SK-N-SH (cell line): ENCODE measurements at regions not wholly inside any gene's neighbourhood (a gene's known extent, or its start where the extent isn't known, plus 50 kb on each side); places are given as distances from the start of the nearest gene placed in this dataset.

Source experiments
- CTCF ChIA-PET: fragments of 300-600, 350-600 bp; formaldehyde crosslinking; extraction: SDS; loops from one replicate; lab custom pipeline; 2021; lab: Yijun Ruan, JAX
- POLR2A ChIA-PET: fragments of 350-600 bp; sonication (Branson Sonifier 250); formaldehyde crosslinking; extraction: SDS; loops from one replicate; lab custom pipeline; 2020; ENCODE audit warnings: antibody characterized with exemption, inconsistent platforms; lab: Yijun Ruan, JAX
- DNase-seq: peaks from one replicate; pipeline ENCODE4 v3.0.0; 2012
- H2AFZ ChIP-seq: fragments of 200-600 bp; sonication (generic); 2 replicates; pipeline ENCODE4 v1.8.1; 2016; ENCODE audit warnings: antibody characterized with exemption, mild to moderate bottlenecking, low read depth
- H3F3A ChIP-seq: fragments of 200-600 bp; sonication (generic); replicated peaks from 2 replicates; pipeline ENCODE3; 2016; ENCODE audit warnings: antibody characterized with exemption, mild to moderate bottlenecking; ENCODE audit not compliant: insufficient read depth
- H3K27ac ChIP-seq, 2 experiments: fragments of 200-500 bp in 1 of 2; fragments of 200-600 bp in 1 of 2; sonication (Bioruptor generic) in 1 of 2; sonication (generic), shearing (Covaris generic) in 1 of 2; 2 replicates each; pipeline versions ENCODE4 v1.5.1 to v1.6.1; 2014 to 2016; ENCODE audit warnings: low read depth in 2 of 2, inconsistent platforms in 1 of 2, low read length in 1 of 2, mild to moderate bottlenecking in 1 of 2, mixed read lengths in 1 of 2
- H3K27me3 ChIP-seq: fragments of 200-600 bp; sonication (generic), shearing (Covaris generic); 2 replicates; pipeline ENCODE4 v1.6.1; 2016; ENCODE audit warnings: mixed run types; ENCODE audit not compliant: insufficient read depth
- H3K36me3 ChIP-seq, 2 experiments: fragments of 200-500 bp in 1 of 2; fragments of 200-600 bp in 1 of 2; sonication (Bioruptor generic) in 1 of 2; sonication (generic) in 1 of 2; replicated peaks in 1 of 2; 2 replicates each; pipeline versions ENCODE3 to v1.5.1; 2014 to 2016; ENCODE audit warnings: low read length in 1 of 2, mild to moderate bottlenecking in 1 of 2; ENCODE audit not compliant: insufficient read depth in 2 of 2, control insufficient read depth in 1 of 2
- H3K4me1 ChIP-seq, 2 experiments: fragments of 200-500 bp in 1 of 2; fragments of 200-600 bp in 1 of 2; sonication (Bioruptor generic) in 1 of 2; sonication (generic), shearing (Covaris generic) in 1 of 2; 2 replicates each; pipeline versions ENCODE4 v1.5.1 to v1.6.1; 2014 to 2016; ENCODE audit warnings: low read depth in 1 of 2, low read length in 1 of 2, mixed run types in 1 of 2; ENCODE audit not compliant: insufficient read depth in 2 of 2, control insufficient read depth in 1 of 2
- H3K4me2 ChIP-seq: fragments of 200-600 bp; sonication (generic), shearing (Covaris generic); 2 replicates; pipeline ENCODE4 v1.6.1; 2017; ENCODE audit warnings: mixed run types
- H3K4me3 ChIP-seq, 2 experiments: fragments of 200-500 bp in 1 of 2; fragments of 200-600 bp in 1 of 2; sonication (Bioruptor generic) in 1 of 2; sonication (generic), shearing (Covaris generic) in 1 of 2; 2 replicates each; pipeline versions ENCODE4 v1.5.1 to v1.8.1; 2014 to 2016; ENCODE audit warnings: low read depth in 2 of 2, inconsistent platforms in 1 of 2, low read length in 1 of 2, mild to moderate bottlenecking in 1 of 2, mixed read lengths in 1 of 2, moderate library complexity in 1 of 2
- H3K79me2 ChIP-seq: fragments of 200-600 bp; sonication (generic); 2 replicates; pipeline ENCODE4 v1.8.1; 2017; ENCODE audit warnings: mild to moderate bottlenecking; ENCODE audit not compliant: insufficient read depth
- H3K9ac ChIP-seq: fragments of 200-600 bp; sonication (generic); 2 replicates; pipeline ENCODE4 v1.6.1; 2017; ENCODE audit warnings: mixed run types
- H3K9me2 ChIP-seq: fragments of 200-600 bp; sonication (generic); 2 replicates; pipeline ENCODE4 v1.6.1; 2017; ENCODE audit warnings: mixed run types
- H3K9me3 ChIP-seq: fragments of 200-600 bp; sonication (generic); 2 replicates; pipeline ENCODE4 v1.6.1; 2017; ENCODE audit warnings: mixed run types, mild to moderate bottlenecking, moderate library complexity
- H4K20me1 ChIP-seq: fragments of 200-600 bp; sonication (generic); 2 replicates; pipeline ENCODE4 v1.6.1; 2017; ENCODE audit warnings: mild to moderate bottlenecking, mixed run types; ENCODE audit not compliant: insufficient read depth
- CTCF ChIP-seq: fragments of 200-600 bp; sonication (generic); IDR thresholded peaks from 2 replicates; pipeline ENCODE4 v1.6.1; 2017; ENCODE audit warnings: antibody characterized with exemption, mild to moderate bottlenecking, moderate library complexity
- ELF1 ChIP-seq: IDR thresholded peaks from 2 replicates; pipeline ENCODE4 v1.4.0; 2012
- EP300 ChIP-seq, 2 experiments: IDR thresholded peaks; 2 replicates each; pipeline versions ENCODE4 v1.4.0 to v1.6.1; 2012; ENCODE audit warnings: borderline replicate concordance in 1 of 2, low read depth in 1 of 2, low read length in 1 of 2
- EZH2phosphoT487 ChIP-seq: fragments of 200-600 bp; sonication (generic); IDR thresholded peaks from 2 replicates; pipeline ENCODE4 v1.6.1; 2017; ENCODE audit warnings: low read depth, mixed run types, mild to moderate bottlenecking, antibody characterized with exemption, moderate library complexity, borderline replicate concordance
- FOSL2 ChIP-seq: IDR thresholded peaks from 2 replicates; pipeline ENCODE4 v1.4.0; 2012; ENCODE audit warnings: low read depth, mild to moderate bottlenecking, moderate library complexity, borderline replicate concordance
- GABPA ChIP-seq: IDR thresholded peaks from 2 replicates; pipeline ENCODE4 v1.4.0; 2012; ENCODE audit warnings: low read depth, mild to moderate bottlenecking
- MEF2A ChIP-seq: IDR thresholded peaks from 2 replicates; pipeline ENCODE4 v1.4.0; 2012; ENCODE audit warnings: low read depth, borderline replicate concordance
- MXI1 ChIP-seq: IDR thresholded peaks from 2 replicates; pipeline ENCODE4 v1.6.1; 2012; ENCODE audit warnings: mild to moderate bottlenecking, low read depth, low read length, improper control_type of control experiment
- NFIC ChIP-seq: IDR thresholded peaks from 2 replicates; pipeline ENCODE4 v1.4.0; 2012; ENCODE audit warnings: borderline replicate concordance
- NRF1 ChIP-seq: IDR thresholded peaks from 2 replicates; pipeline ENCODE4 v1.6.1; 2012; ENCODE audit warnings: low read depth, mild to moderate bottlenecking, low read length
- POLR2AphosphoS5 ChIP-seq: IDR thresholded peaks from 2 replicates; pipeline ENCODE4 v1.6.1; 2012; ENCODE audit warnings: low read depth, low read length
- RCOR1 ChIP-seq: fragments of 150-350 bp; IDR thresholded peaks from 2 replicates; pipeline ENCODE4 v1.6.1; 2017; ENCODE audit warnings: antibody characterized with exemption, low read length
- RXRA ChIP-seq: IDR thresholded peaks from 2 replicates; pipeline ENCODE4 v1.4.0; 2012; ENCODE audit warnings: low read depth, mild to moderate bottlenecking, borderline replicate concordance
- SMC3 ChIP-seq: IDR thresholded peaks from 2 replicates; pipeline ENCODE4 v1.6.1; 2012; ENCODE audit warnings: low read depth, low read length, improper control_type of control experiment
- TAF1 ChIP-seq: IDR thresholded peaks from 2 replicates; pipeline ENCODE4 v1.6.1; 2012; ENCODE audit warnings: low read depth, mild to moderate bottlenecking, low read length, moderate library complexity, borderline replicate concordance
- TCF12 ChIP-seq: IDR thresholded peaks from 2 replicates; pipeline ENCODE4 v1.4.0; 2012
- TEAD4 ChIP-seq: IDR thresholded peaks from 2 replicates; pipeline ENCODE4 v1.4.0; 2012; ENCODE audit warnings: mild to moderate bottlenecking, borderline replicate concordance; ENCODE audit not compliant: insufficient read depth
- YY1 ChIP-seq: IDR thresholded peaks from 2 replicates; pipeline ENCODE4 v1.4.0; 2012; ENCODE audit warnings: low read depth, mild to moderate bottlenecking
- WGBS: methylation state at CpG from one replicate; pipeline ENCODE4 v1.1.6; 2017; ENCODE audit warnings: low lambda C conversion rate; 5-methylcytosine and 5-hydroxymethylcytosine counted together
- TF ChIP-seq, protein P1 (sequence below): IDR thresholded peaks from 2 replicates; pipeline ENCODE4 v1.4.0; 2012; ENCODE audit warnings: low read depth
- TF ChIP-seq, protein P2 (sequence below): IDR thresholded peaks from 2 replicates; pipeline ENCODE4 v1.4.0; 2012; ENCODE audit warnings: low read depth, borderline replicate concordance
- TF ChIP-seq, protein P3 (sequence below): fragments of 150-350 bp; IDR thresholded peaks from 2 replicates; pipeline ENCODE4 v1.6.1; 2017; ENCODE audit warnings: antibody characterized with exemption, low read length, low read depth, borderline replicate concordance
- TF ChIP-seq, protein P4 (sequence below): IDR thresholded peaks from 2 replicates; pipeline ENCODE4 v1.6.1; 2012; ENCODE audit warnings: mild to moderate bottlenecking, low read depth, low read length, moderate library complexity
- TF ChIP-seq, protein P5 (sequence below): IDR thresholded peaks from 2 replicates; pipeline ENCODE4; 2012

DNA sequence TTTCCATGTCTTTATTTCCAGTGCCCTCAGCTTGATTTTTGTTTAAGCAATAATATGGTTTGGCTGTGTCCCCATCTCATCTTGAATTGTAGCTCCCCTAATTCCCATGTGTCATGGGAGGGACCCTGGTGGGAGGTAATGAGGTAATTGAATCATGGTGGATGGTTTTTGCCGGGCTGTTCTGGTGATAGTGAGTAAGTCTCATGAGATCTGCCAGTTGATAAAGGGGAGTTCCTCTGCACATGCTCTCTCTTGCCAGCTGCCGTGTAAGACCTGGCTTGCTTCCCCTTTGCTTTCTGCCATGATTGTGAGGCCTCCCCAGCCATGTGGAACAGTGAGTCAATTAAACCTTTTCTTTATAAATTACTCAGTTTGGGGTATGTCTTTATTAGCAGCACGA is 559.6 kb upstream of the ADAMTS5 start:
- no peaks in the 10 kb centered on the region for H3K36me3 ChIP-seq
- no peak overlapping the region for H3K27ac ChIP-seq
- ChIA-PET POLR2A (no interaction called here), CTCF (no interaction called here)
- no peaks in the 10 kb centered on the region for H4K20me1 ChIP-seq
- H3K9me3 ChIP-seq = no peaks in the 10 kb centered on the region
- no peak overlapping the region for H3K9ac ChIP-seq
- H3K4me3 ChIP-seq = no peak overlapping the region
- no peak for DNase-seq
- H3K4me1 ChIP-seq = no peaks in the 10 kb centered on the region; a peak in 1 of 4 replicates
- H3K4me2 ChIP-seq = no peak overlapping the region
- WGBS = 33% methylated on average over 3 of the region's 3 CpGs
- peaks cover 4% of the 10 kb centered on the region for H3F3A ChIP-seq
- no peaks in the 10 kb centered on the region for H3K79me2 ChIP-seq
- TF ChIP-seq, protein P1, sequence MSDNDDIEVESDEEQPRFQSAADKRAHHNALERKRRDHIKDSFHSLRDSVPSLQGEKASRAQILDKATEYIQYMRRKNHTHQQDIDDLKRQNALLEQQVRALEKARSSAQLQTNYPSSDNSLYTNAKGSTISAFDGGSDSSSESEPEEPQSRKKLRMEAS = no peak
- TF ChIP-seq EZH2phosphoT487 (no peak), CTCF (no peak), NRF1 (no peak), MEF2A (no peak), TCF12 (no peak), TAF1 (no peak), ELF1 (no peak), YY1 (no peak), NFIC (no peak), RCOR1 (no peak), MXI1 (no peak), GABPA (no peak), SMC3 (no peak), FOSL2 (no peak), POLR2AphosphoS5 (no peak)
- TF ChIP-seq, protein P2, sequence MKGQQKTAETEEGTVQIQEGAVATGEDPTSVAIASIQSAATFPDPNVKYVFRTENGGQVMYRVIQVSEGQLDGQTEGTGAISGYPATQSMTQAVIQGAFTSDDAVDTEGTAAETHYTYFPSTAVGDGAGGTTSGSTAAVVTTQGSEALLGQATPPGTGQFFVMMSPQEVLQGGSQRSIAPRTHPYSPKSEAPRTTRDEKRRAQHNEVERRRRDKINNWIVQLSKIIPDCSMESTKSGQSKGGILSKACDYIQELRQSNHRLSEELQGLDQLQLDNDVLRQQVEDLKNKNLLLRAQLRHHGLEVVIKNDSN = no peak
- TF ChIP-seq, protein P3, sequence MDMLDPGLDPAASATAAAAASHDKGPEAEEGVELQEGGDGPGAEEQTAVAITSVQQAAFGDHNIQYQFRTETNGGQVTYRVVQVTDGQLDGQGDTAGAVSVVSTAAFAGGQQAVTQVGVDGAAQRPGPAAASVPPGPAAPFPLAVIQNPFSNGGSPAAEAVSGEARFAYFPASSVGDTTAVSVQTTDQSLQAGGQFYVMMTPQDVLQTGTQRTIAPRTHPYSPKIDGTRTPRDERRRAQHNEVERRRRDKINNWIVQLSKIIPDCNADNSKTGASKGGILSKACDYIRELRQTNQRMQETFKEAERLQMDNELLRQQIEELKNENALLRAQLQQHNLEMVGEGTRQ = no peak
- no peaks in the 10 kb centered on the region for H3K9me2 ChIP-seq
- H3K27me3 ChIP-seq = no peaks in the 10 kb centered on the region
- H2AFZ ChIP-seq = no peak overlapping the region

DNA sequence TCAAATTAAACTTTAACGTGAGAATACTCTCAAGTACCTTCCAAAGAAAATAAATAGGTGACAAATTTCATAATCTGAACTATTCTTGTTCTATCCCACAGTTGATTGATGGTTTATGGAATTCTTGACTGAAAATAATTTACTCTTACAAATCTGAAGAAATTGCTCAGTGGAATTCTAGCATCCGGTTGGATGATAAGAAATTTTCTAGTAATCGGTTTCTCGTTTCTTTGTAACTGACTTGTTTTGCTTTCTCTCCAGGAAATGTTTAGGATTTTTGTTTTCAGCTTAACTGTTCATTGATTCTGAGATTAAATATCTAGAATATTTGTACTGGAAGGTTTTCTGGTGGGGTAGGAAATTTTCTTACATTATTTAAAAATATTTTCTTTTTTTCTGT is 558.9 kb upstream of the ADAMTS5 start:
- no peaks in the 10 kb centered on the region for H3K27me3 ChIP-seq
- no peaks in the 10 kb centered on the region; a peak in 1 of 4 replicates for H3K4me1 ChIP-seq
- POLR2A ChIA-PET = no interaction called here
- H3K9me2 ChIP-seq = no peaks in the 10 kb centered on the region
- no peak overlapping the region for H3K4me2 ChIP-seq
- DNase-seq = no peak
- no peaks in the 10 kb centered on the region for H3K36me3 ChIP-seq
- H3K79me2 ChIP-seq = no peaks in the 10 kb centered on the region
- H2AFZ ChIP-seq = no peak overlapping the region
- H3K27ac ChIP-seq = no peak overlapping the region
- no peaks in the 10 kb centered on the region for H4K20me1 ChIP-seq
- CTCF ChIA-PET = no interaction called here
- 85% methylated on average over 4 of the region's 4 CpGs for WGBS
- H3K9ac ChIP-seq = no peak overlapping the region
- H3K4me3 ChIP-seq = no peak overlapping the region
- peaks cover 4% of the 10 kb centered on the region for H3F3A ChIP-seq
- no peaks in the 10 kb centered on the region for H3K9me3 ChIP-seq
- no peak for TF ChIP-seq EP300 (IDR thresholded peaks at IDR 0.05; ENCODE audit: borderline replicate concordance in 1 of 2, low read depth in 1 of 2, low read length in 1 of 2)
- TF ChIP-seq RXRA = no peak
- TF ChIP-seq ELF1 = no peak
- TF ChIP-seq EZH2phosphoT487 = no peak
- TF ChIP-seq, protein P4, sequence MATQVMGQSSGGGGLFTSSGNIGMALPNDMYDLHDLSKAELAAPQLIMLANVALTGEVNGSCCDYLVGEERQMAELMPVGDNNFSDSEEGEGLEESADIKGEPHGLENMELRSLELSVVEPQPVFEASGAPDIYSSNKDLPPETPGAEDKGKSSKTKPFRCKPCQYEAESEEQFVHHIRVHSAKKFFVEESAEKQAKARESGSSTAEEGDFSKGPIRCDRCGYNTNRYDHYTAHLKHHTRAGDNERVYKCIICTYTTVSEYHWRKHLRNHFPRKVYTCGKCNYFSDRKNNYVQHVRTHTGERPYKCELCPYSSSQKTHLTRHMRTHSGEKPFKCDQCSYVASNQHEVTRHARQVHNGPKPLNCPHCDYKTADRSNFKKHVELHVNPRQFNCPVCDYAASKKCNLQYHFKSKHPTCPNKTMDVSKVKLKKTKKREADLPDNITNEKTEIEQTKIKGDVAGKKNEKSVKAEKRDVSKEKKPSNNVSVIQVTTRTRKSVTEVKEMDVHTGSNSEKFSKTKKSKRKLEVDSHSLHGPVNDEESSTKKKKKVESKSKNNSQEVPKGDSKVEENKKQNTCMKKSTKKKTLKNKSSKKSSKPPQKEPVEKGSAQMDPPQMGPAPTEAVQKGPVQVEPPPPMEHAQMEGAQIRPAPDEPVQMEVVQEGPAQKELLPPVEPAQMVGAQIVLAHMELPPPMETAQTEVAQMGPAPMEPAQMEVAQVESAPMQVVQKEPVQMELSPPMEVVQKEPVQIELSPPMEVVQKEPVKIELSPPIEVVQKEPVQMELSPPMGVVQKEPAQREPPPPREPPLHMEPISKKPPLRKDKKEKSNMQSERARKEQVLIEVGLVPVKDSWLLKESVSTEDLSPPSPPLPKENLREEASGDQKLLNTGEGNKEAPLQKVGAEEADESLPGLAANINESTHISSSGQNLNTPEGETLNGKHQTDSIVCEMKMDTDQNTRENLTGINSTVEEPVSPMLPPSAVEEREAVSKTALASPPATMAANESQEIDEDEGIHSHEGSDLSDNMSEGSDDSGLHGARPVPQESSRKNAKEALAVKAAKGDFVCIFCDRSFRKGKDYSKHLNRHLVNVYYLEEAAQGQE = no peak
- TF ChIP-seq, protein P5, sequence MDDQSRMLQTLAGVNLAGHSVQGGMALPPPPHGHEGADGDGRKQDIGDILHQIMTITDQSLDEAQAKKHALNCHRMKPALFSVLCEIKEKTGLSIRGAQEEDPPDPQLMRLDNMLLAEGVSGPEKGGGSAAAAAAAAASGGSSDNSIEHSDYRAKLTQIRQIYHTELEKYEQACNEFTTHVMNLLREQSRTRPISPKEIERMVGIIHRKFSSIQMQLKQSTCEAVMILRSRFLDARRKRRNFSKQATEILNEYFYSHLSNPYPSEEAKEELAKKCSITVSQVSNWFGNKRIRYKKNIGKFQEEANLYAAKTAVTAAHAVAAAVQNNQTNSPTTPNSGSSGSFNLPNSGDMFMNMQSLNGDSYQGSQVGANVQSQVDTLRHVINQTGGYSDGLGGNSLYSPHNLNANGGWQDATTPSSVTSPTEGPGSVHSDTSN = no peak
- no peak for TF ChIP-seq RCOR1
- TF ChIP-seq YY1 = no peak
- TF ChIP-seq TEAD4 = no peak
- no peak for TF ChIP-seq SMC3
